Stimulated activated naive CD8-positive, alpha-beta T cell treated with anti-CD3 and anti-CD28 coated beads, Interleukin-15, Interleukin-2, amounts not matched to agents 100 ng/mL and 50 ng/mL, for 24 hours (primary cell): ENCODE measurements at regions not wholly inside any gene's neighbourhood (a gene's known extent, or its start where the extent isn't known, plus 50 kb on each side); places are given as distances from the start of the nearest gene placed in this dataset.
"Not testable (repeated sequence)": the region's sequence is repeated elsewhere in the genome, so short reads cannot be mapped to it uniquely, and the experiment has no call there.

ENCODE experiments used
- H3K27ac Mint-ChIP-seq: one replicate; pipeline ENCODE4 v1.8.0; 2021; ENCODE audit warnings: mild to moderate bottlenecking, mixed read lengths
- H3K27me3 Mint-ChIP-seq: one replicate; pipeline ENCODE4 v1.8.0; 2021; ENCODE audit warnings: mixed read lengths
- H3K36me3 Mint-ChIP-seq: one replicate; pipeline ENCODE4 v1.8.0; 2021; ENCODE audit warnings: low read depth, mixed read lengths
- H3K4me1 Mint-ChIP-seq: one replicate; pipeline ENCODE4 v1.8.0; 2021; ENCODE audit warnings: low read depth, mixed read lengths
- H3K4me3 Mint-ChIP-seq: one replicate; pipeline ENCODE4 v1.8.0; 2021; ENCODE audit warnings: mild to moderate bottlenecking, mixed read lengths
- H3K9me3 Mint-ChIP-seq: one replicate; pipeline ENCODE4 v1.8.0; 2021; ENCODE audit warnings: mixed read lengths

GRCh38 chr18:64692826-64693225 lies 543.9 kb upstream of the LINC00305 start:
- peaks cover 7% of the 10 kb centered on the region for H3K9me3 Mint-ChIP-seq
- H3K27ac Mint-ChIP-seq: no peak overlapping the region
- no peaks in the 10 kb centered on the region for H3K4me1 Mint-ChIP-seq
- no peaks in the 10 kb centered on the region for H3K36me3 Mint-ChIP-seq
- no peak overlapping the region for H3K4me3 Mint-ChIP-seq
- H3K27me3 Mint-ChIP-seq: no peaks in the 10 kb centered on the region

GRCh38 chr18:64679121-64679520 lies 530.2 kb upstream of the LINC00305 start:
- Mint-ChIP-seq H3K4me1 (no peaks in the 10 kb centered on the region), H3K9me3 (peaks cover 19% of the 10 kb centered on the region), H3K36me3 (no peaks in the 10 kb centered on the region), H3K4me3 (no peak overlapping the region), H3K27me3 (no peaks in the 10 kb centered on the region), H3K27ac (no peak overlapping the region)

GRCh38 chr18:64678048-64678447 lies 529.2 kb upstream of the LINC00305 start:
- Mint-ChIP-seq H3K27ac (no peak overlapping the region), H3K4me1 (no peaks in the 10 kb centered on the region), H3K27me3 (no peaks in the 10 kb centered on the region), H3K4me3 (no peak overlapping the region), H3K36me3 (no peaks in the 10 kb centered on the region), H3K9me3 (peaks cover 11% of the 10 kb centered on the region)

GRCh38 chr18:64674694-64675093 lies 525.8 kb upstream of the LINC00305 start:
- no peak overlapping the region for H3K4me3 Mint-ChIP-seq
- H3K27ac Mint-ChIP-seq: no peak overlapping the region

GRCh38 chr18:64671293-64671692 lies 522.4 kb upstream of the LINC00305 start:
- not testable (repeated sequence) for H3K27me3 Mint-ChIP-seq, H3K4me3 Mint-ChIP-seq, H3K36me3 Mint-ChIP-seq, H3K4me1 Mint-ChIP-seq, H3K27ac Mint-ChIP-seq
- H3K9me3 Mint-ChIP-seq: peaks cover 11% of the 10 kb centered on the region

More at GRCh38 chr18:64674694-64675093, 525.8 kb upstream of the LINC00305 start:
- H3K36me3 Mint-ChIP-seq: no peaks in the 10 kb centered on the region
- H3K4me1 Mint-ChIP-seq: no peaks in the 10 kb centered on the region
- H3K9me3 Mint-ChIP-seq: peaks cover 7% of the 10 kb centered on the region
- H3K27me3 Mint-ChIP-seq: no peaks in the 10 kb centered on the region

- H3K9me3 Mint-ChIP-seq: peaks cover 14% of the 10 kb centered on the region
- H3K27ac Mint-ChIP-seq: no peak overlapping the region
- no peaks in the 10 kb centered on the region for H3K36me3 Mint-ChIP-seq
- no peaks in the 10 kb centered on the region for H3K4me1 Mint-ChIP-seq
- no peak overlapping the region for H3K4me3 Mint-ChIP-seq
- no peaks in the 10 kb centered on the region for H3K27me3 Mint-ChIP-seq
Measured at GRCh38 chr18:64668461-64668962, 519.6 kb upstream of the LINC00305 start.

GRCh38 chr18:64663086-64663485 lies 514.2 kb upstream of the LINC00305 start:
- H3K27me3 Mint-ChIP-seq: no peaks in the 10 kb centered on the region
- H3K9me3 Mint-ChIP-seq: peaks cover 3% of the 10 kb centered on the region
- no peaks in the 10 kb centered on the region for H3K4me1 Mint-ChIP-seq
- no peak overlapping the region for H3K27ac Mint-ChIP-seq
- H3K36me3 Mint-ChIP-seq: no peaks in the 10 kb centered on the region
- no peak overlapping the region for H3K4me3 Mint-ChIP-seq

GRCh38 chr18:64659196-64659595 lies 510.3 kb upstream of the LINC00305 start:
- Mint-ChIP-seq H3K9me3 (no peaks in the 10 kb centered on the region), H3K36me3 (no peaks in the 10 kb centered on the region), H3K27me3 (no peaks in the 10 kb centered on the region), H3K27ac (no peak overlapping the region), H3K4me1 (no peaks in the 10 kb centered on the region), H3K4me3 (no peak overlapping the region)

GRCh38 chr18:64653068-64653467 lies 504.2 kb upstream of the LINC00305 start:
- no peaks in the 10 kb centered on the region for H3K27me3 Mint-ChIP-seq
- H3K4me3 Mint-ChIP-seq: no peak overlapping the region
- H3K36me3 Mint-ChIP-seq: no peaks in the 10 kb centered on the region
- no peaks in the 10 kb centered on the region for H3K4me1 Mint-ChIP-seq
- H3K27ac Mint-ChIP-seq: no peak overlapping the region
- peaks cover 4% of the 10 kb centered on the region for H3K9me3 Mint-ChIP-seq

- Mint-ChIP-seq H3K27ac (no peak overlapping the region), H3K9me3 (peaks cover 4% of the 10 kb centered on the region), H3K4me1 (no peaks in the 10 kb centered on the region), H3K27me3 (no peaks in the 10 kb centered on the region), H3K36me3 (no peaks in the 10 kb centered on the region), H3K4me3 (no peak overlapping the region)
Measured at GRCh38 chr18:64650068-64650467, 501.2 kb upstream of the LINC00305 start.

- Mint-ChIP-seq H3K27me3 (no peaks in the 10 kb centered on the region), H3K9me3 (peaks cover 7% of the 10 kb centered on the region), H3K27ac (no peak overlapping the region), H3K4me1 (no peaks in the 10 kb centered on the region), H3K4me3 (no peak overlapping the region), H3K36me3 (no peaks in the 10 kb centered on the region)
Measured at GRCh38 chr18:64645753-64646152, 496.9 kb upstream of the LINC00305 start.

- H3K27me3 Mint-ChIP-seq: no peaks in the 10 kb centered on the region
- no peaks in the 10 kb centered on the region for H3K36me3 Mint-ChIP-seq
- no peak overlapping the region for H3K4me3 Mint-ChIP-seq
- no peak overlapping the region for H3K27ac Mint-ChIP-seq
- H3K4me1 Mint-ChIP-seq: no peaks in the 10 kb centered on the region
- H3K9me3 Mint-ChIP-seq: peaks cover 16% of the 10 kb centered on the region
Measured at GRCh38 chr18:64639536-64639935, 490.6 kb upstream of the LINC00305 start.

- Mint-ChIP-seq H3K9me3 (peaks cover 7% of the 10 kb centered on the region), H3K4me1 (no peaks in the 10 kb centered on the region), H3K27ac (no peak overlapping the region), H3K4me3 (no peak overlapping the region), H3K27me3 (no peaks in the 10 kb centered on the region), H3K36me3 (no peaks in the 10 kb centered on the region)
Measured at GRCh38 chr18:64620971-64621560, 472.2 kb upstream of the LINC00305 start.

GRCh38 chr18:64618390-64618789 lies 469.5 kb upstream of the LINC00305 start:
- Mint-ChIP-seq H3K9me3 (peaks cover 7% of the 10 kb centered on the region), H3K27ac (no peak overlapping the region), H3K4me3 (no peak overlapping the region)

GRCh38 chr18:64615021-64615420 lies 466.1 kb upstream of the LINC00305 start:
- H3K4me3 Mint-ChIP-seq: no peak overlapping the region
- no peak overlapping the region for H3K27ac Mint-ChIP-seq
- H3K4me1 Mint-ChIP-seq: no peaks in the 10 kb centered on the region
- H3K9me3 Mint-ChIP-seq: peaks cover 6% of the 10 kb centered on the region
- H3K36me3 Mint-ChIP-seq: no peaks in the 10 kb centered on the region
- no peaks in the 10 kb centered on the region for H3K27me3 Mint-ChIP-seq

More at GRCh38 chr18:64618390-64618789, 469.5 kb upstream of the LINC00305 start:
- H3K4me1 Mint-ChIP-seq: no peaks in the 10 kb centered on the region
- H3K27me3 Mint-ChIP-seq: no peaks in the 10 kb centered on the region
- no peaks in the 10 kb centered on the region for H3K36me3 Mint-ChIP-seq

- H3K9me3 Mint-ChIP-seq: peaks cover 5% of the 10 kb centered on the region
- no peaks in the 10 kb centered on the region for H3K36me3 Mint-ChIP-seq
- H3K4me3 Mint-ChIP-seq: no peak overlapping the region
- no peaks in the 10 kb centered on the region for H3K4me1 Mint-ChIP-seq
- H3K27me3 Mint-ChIP-seq: no peaks in the 10 kb centered on the region
- H3K27ac Mint-ChIP-seq: no peak overlapping the region
Measured at GRCh38 chr18:64614446-64614845, 465.6 kb upstream of the LINC00305 start.
